IMR-90 (cell line): ENCODE measurements at regions not wholly inside any gene's neighbourhood (a gene's known extent, or its start where the extent isn't known, plus 50 kb on each side); places are given as distances from the start of the nearest gene placed in this dataset.

Source experiments
- ATAC-seq: fragments of 200-7000 bp; cut with Tn5 transposase; 2 replicates; pipeline ENCODE4 v1.9.1; 2020; ENCODE audit warnings: low read depth, mild to moderate bottlenecking, moderate library complexity
- BruUV-seq: library from RNA; stranded (reverse); fragments of 400-500 nt; replicated peaks from 2 replicates; lab custom pipeline; 2021; lab: Mats Ljungman, UMichigan
- CTCF ChIA-PET: fragments of 300-600 bp; formaldehyde crosslinking; extraction: SDS; loops from one replicate; lab custom pipeline; 2021; ENCODE audit warnings: antibody characterized with exemption; lab: Yijun Ruan, JAX
- POLR2A ChIA-PET: fragments of 300-600 bp; sonication (Branson Sonifier 250); formaldehyde crosslinking; loops from one replicate; lab custom pipeline; 2022; ENCODE audit warnings: antibody characterized with exemption; ENCODE audit not compliant: unreplicated experiment; lab: Charles Lee
- DNase-seq: peaks from one replicate; pipeline ENCODE4 v3.0.0; 2013
- H2AFZ ChIP-seq: replicated peaks from 2 replicates; pipeline ENCODE3; 2013; ENCODE audit warnings: low read length, mild to moderate bottlenecking; ENCODE audit not compliant: poor library complexity
- H2AK5ac ChIP-seq: 2 replicates; pipeline ENCODE4 v1.6.1; 2013; ENCODE audit warnings: low read depth, low read length, inconsistent platforms
- H2AK9ac ChIP-seq: replicated peaks from 2 replicates; pipeline ENCODE3; 2013; ENCODE audit warnings: mild to moderate bottlenecking, low read depth, low read length, moderate library complexity; ENCODE audit not compliant: poor library complexity
- H2BK120ac ChIP-seq: 2 replicates; pipeline ENCODE4 v1.6.1; 2013; ENCODE audit warnings: low read depth, low read length, inconsistent platforms
- H2BK15ac ChIP-seq: 3 replicates; pipeline ENCODE4 v1.6.1; 2013; ENCODE audit warnings: low read depth, low read length, inconsistent platforms
- H2BK20ac ChIP-seq: 2 replicates; pipeline ENCODE4 v1.6.1; 2013; ENCODE audit warnings: low read depth, mild to moderate bottlenecking, inconsistent platforms, low read length, moderate library complexity
- H2BK5ac ChIP-seq: 2 replicates; pipeline ENCODE4 v1.6.1; 2013; ENCODE audit warnings: mild to moderate bottlenecking, low read depth, low read length, inconsistent platforms; ENCODE audit not compliant: poor library complexity, severe bottlenecking
- H3K14ac ChIP-seq: replicated peaks from 2 replicates; pipeline ENCODE4 v1.6.1; 2013; ENCODE audit warnings: low read depth, low read length, inconsistent platforms
- H3K18ac ChIP-seq: 2 replicates; pipeline ENCODE4 v1.6.1; 2013; ENCODE audit warnings: low read depth, low read length, control low read depth
- H3K23ac ChIP-seq: 2 replicates; pipeline ENCODE4 v1.6.1; 2013; ENCODE audit warnings: low read depth, low read length, inconsistent platforms
- H3K27ac ChIP-seq: 2 replicates; pipeline ENCODE4 v1.5.1; 2013; ENCODE audit warnings: mild to moderate bottlenecking, control low read depth, low read length; ENCODE audit not compliant: insufficient read depth
- H3K27me3 ChIP-seq: 2 replicates; pipeline ENCODE4 v1.6.1; 2013; ENCODE audit warnings: low read length; ENCODE audit not compliant: control insufficient read depth, insufficient read depth
- H3K36me3 ChIP-seq: 2 replicates; pipeline ENCODE4 v1.6.1; 2013; ENCODE audit warnings: low read length, mixed read lengths; ENCODE audit not compliant: control insufficient read depth, insufficient read depth
- H3K4ac ChIP-seq: 2 replicates; pipeline ENCODE4 v1.6.1; 2013; ENCODE audit warnings: low read depth, low read length, inconsistent platforms
- H3K4me1 ChIP-seq: 2 replicates; pipeline ENCODE4 v1.6.1; 2013; ENCODE audit warnings: low read length, mixed read lengths; ENCODE audit not compliant: control insufficient read depth, insufficient read depth
- H3K4me2 ChIP-seq: 2 replicates; pipeline ENCODE4 v1.6.1; 2013; ENCODE audit warnings: low read depth, mild to moderate bottlenecking, control low read depth, low read length, moderate library complexity
- H3K4me3 ChIP-seq: 2 replicates; pipeline ENCODE4 v1.5.1; 2013; ENCODE audit warnings: low read depth, mild to moderate bottlenecking, control low read depth, low read length, moderate library complexity; ENCODE audit not compliant: insufficient read depth
- H3K56ac ChIP-seq: 2 replicates; pipeline ENCODE4 v1.6.1; 2013; ENCODE audit warnings: low read length, inconsistent platforms; ENCODE audit not compliant: insufficient read depth; ENCODE audit errors: extremely low read depth
- H3K79me1 ChIP-seq, 2 experiments: 2 replicates each; pipeline ENCODE4 v1.6.1; 2013; ENCODE audit warnings: low read length in 2 of 2, inconsistent platforms in 1 of 2, low read depth in 1 of 2
- H3K9ac ChIP-seq: 2 replicates; pipeline ENCODE4 v1.6.1; 2013; ENCODE audit warnings: low read depth, low read length, control low read depth
- H3K9me1 ChIP-seq: 2 replicates; pipeline ENCODE4 v1.6.1; 2013; ENCODE audit warnings: low read length, inconsistent platforms; ENCODE audit not compliant: insufficient read depth
- H3K9me3 ChIP-seq: 2 replicates; pipeline ENCODE4 v1.6.1; 2013; ENCODE audit warnings: low read length; ENCODE audit not compliant: control insufficient read depth, insufficient read depth
- H4K20me1 ChIP-seq: 2 replicates; pipeline ENCODE4 v1.6.1; 2013; ENCODE audit warnings: low read length, inconsistent platforms; ENCODE audit not compliant: insufficient read depth
- H4K5ac ChIP-seq: 2 replicates; pipeline ENCODE4 v1.6.1; 2013; ENCODE audit warnings: mild to moderate bottlenecking, low read depth, low read length, control low read depth
- H4K8ac ChIP-seq, 2 experiments: 2 replicates each; pipeline ENCODE4 v1.6.1; 2013; ENCODE audit warnings: low read depth in 2 of 2, low read length in 2 of 2, control low read depth in 1 of 2, inconsistent platforms in 1 of 2
- H4K91ac ChIP-seq: 2 replicates; pipeline ENCODE4 v1.6.1; 2013; ENCODE audit warnings: low read depth, low read length, inconsistent platforms; ENCODE audit not compliant: insufficient read depth
- MXI1 ChIP-seq: IDR thresholded peaks from 2 replicates; pipeline ENCODE4 v1.6.1; 2012; ENCODE audit warnings: low read depth, mild to moderate bottlenecking, low read length, moderate library complexity, borderline replicate concordance
- POLR2A ChIP-seq: IDR thresholded peaks from 2 replicates; pipeline ENCODE4 v1.6.1; 2012; ENCODE audit warnings: mild to moderate bottlenecking, low read depth, low read length
- WGBS, 2 experiments: methylation state at CpG; one replicate each; pipeline versions ENCODE4 v1.1.5 to v1.1.7; 2013; ENCODE audit warnings: missing lambda C conversion rate in 2 of 2; ENCODE audit not compliant: insufficient read length in 1 of 2; ENCODE audit errors: extremely low coverage in 2 of 2; 5-methylcytosine and 5-hydroxymethylcytosine counted together
- dilution Hi-C: fragments of 300-500 bp; cut with HindIII; formaldehyde crosslinking; loops from one replicate; pipeline ENCODE4 v1.14.3; 2018; ENCODE audit warnings: low sequenced_read_pairs; ENCODE audit not compliant: unreplicated experiment
- in situ Hi-C: fragments of 300-500 bp; cut with MboI; formaldehyde crosslinking; loops from 3 replicates; pipeline ENCODE4 v1.14.3; 2019; ENCODE audit warnings: low sequenced_read_pairs, inconsistent platforms, mixed read lengths
- intact Hi-C: fragments of 100-400 bp; cut with micrococcal nuclease; formaldehyde crosslinking; loops from 2 replicates; pipeline ENCODE4 v1.10.0; 2022

GRCh38 chr4:78989697-78990270 is 50.5 kb upstream of the PAQR3 start:
- DNase-seq (no peak), ATAC-seq (no peak)
- Histone ChIP-seq H4K91ac (no peak overlapping the region), H3K9me1 (no peaks in the 10 kb centered on the region), H3K9me3 (no peaks in the 10 kb centered on the region), H2BK5ac (no peak overlapping the region), H4K20me1 (no peaks in the 10 kb centered on the region), H3K27ac (no peak overlapping the region), H3K4ac (no peak overlapping the region), H2AFZ (no peak overlapping the region), H3K4me1 (no peaks in the 10 kb centered on the region), H3K36me3 (no peaks in the 10 kb centered on the region), H4K8ac (no peak overlapping the region), H3K56ac (no peak overlapping the region), H3K27me3 (no peaks in the 10 kb centered on the region; the same call in none of the 2 replicates), H3K9ac (no peak overlapping the region), H2BK20ac (no peak overlapping the region), H2BK120ac (no peak overlapping the region), H3K79me1 (no peaks in the 10 kb centered on the region), H4K5ac (no peak overlapping the region), H3K14ac (no peak overlapping the region), H2AK9ac (no peak overlapping the region), H3K4me3 (no peak overlapping the region), H2BK15ac (no peak overlapping the region), H3K18ac (no peak overlapping the region), H3K4me2 (no peak overlapping the region), H3K23ac (no peak overlapping the region), H2AK5ac (no peak overlapping the region)
- dilution Hi-C loops (no loop called here), in situ Hi-C loops (no loop called here), intact Hi-C loops (no loop called here)
- TF ChIP-seq MXI1 (no peak), POLR2A (no peak)
- CTCF ChIA-PET = no interaction called here
- 70% methylated on average over 3 of the region's 19 CpGs; no CpG with 5 or more reads in 1 of the 2 experiments for WGBS, 2 experiments
- BruUV-seq = no TSS peak
- POLR2A ChIA-PET = no interaction called here
